HG03565 (cell line): ENCODE measurements at regions not wholly inside any gene's neighbourhood (a gene's known extent, or its start where the extent isn't known, plus 50 kb on each side); places are given as distances from the start of the nearest gene placed in this dataset.

Experiments
- ATAC-seq: cut with Tn5 transposase; IDR thresholded peaks from one replicate; pipeline ENCODE4 v1.9.1; 2021; ENCODE audit warnings: mild to moderate bottlenecking, moderate library complexity; ENCODE audit not compliant: unreplicated experiment

DNA sequence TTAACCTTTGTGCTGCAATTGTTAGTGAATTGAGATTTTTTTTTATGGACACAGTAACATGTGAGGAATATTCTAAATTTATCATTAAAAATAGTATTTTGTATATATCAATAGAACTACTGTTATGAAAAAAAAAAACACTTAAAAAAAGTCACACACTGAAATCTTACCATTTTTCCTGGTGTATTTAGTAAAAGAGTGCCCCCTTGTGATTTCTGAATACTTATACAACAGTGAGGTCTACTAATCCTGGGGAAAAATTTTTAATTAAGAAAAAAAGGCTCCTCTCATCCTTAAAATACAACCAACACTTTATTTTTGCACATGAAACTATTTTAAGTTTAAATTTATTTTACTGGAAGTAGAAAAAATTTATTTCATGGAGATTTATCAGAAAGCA, 56.4 kb upstream of the SPOCK3 start:
- ATAC-seq = no peak

DNA sequence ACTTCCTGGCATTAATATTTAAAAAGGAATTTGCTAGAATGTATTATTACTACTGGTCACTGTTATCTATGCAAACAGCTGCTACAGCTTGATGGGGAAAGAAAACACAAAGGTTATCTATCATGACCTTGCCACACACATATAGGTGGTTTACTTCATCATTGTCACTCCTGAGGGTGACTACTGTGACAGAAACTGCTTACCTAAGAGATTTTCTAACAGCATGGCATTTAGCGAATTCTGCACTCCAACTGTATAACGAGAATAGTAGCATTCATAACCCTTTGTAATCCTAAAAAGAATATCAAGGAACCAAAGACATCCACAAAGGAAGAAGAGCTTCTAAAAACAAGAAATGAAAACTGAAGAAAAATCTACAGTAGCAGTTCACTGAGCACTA, 74.6 kb upstream of the SPOCK3 start:
- ATAC-seq = no peak

DNA sequence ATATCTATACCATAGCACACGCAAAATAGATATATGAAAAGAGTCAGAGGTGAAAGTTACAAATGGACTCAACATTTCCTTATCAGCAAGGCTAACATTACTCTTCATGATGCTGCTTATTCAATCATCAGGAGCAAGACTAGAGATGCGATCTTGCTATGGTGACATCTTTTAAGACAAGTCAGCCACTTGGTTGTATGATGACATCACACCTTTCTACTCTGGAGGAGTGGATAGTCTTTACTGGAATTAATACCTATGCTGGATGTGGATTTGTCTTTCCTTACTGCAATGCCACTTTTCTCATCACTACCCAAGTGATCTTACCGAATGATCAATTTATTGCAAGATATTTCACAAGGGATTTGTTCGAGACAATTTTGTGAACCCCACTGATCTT, 87.0 kb upstream of the SPOCK3 start:
- ATAC-seq = no peak

GRCh38 chr4:167339781-167340180, 105.5 kb upstream of the SPOCK3 start:
- no peak for ATAC-seq

GRCh38 chr4:167359711-167360110, 125.4 kb upstream of the SPOCK3 start:
- ATAC-seq = no peak

- no peak for ATAC-seq
Measured at GRCh38 chr4:167379076-167379835, 145.0 kb upstream of the SPOCK3 start.

DNA sequence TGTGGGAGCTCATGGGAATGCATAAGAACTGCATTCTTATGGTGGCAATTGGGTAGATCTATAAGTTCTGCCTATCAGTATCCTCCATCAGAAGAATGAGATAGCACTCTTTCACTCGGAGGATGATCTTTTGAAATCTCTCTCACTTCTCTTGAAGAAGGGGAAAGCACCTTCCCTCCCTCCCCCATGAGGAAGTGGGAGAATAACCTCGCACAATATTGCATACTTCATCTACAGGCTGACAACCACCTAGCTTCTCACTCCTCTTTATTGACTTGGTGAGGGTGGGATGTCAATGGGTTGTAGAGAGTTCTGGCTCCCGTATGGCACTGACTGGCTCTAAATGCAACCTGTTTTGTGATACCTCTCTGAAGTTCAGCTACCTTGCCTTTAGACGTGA, 146.7 kb upstream of the SPOCK3 start:
- no peak for ATAC-seq

GRCh38 chr4:167383291-167383690, 149.0 kb upstream of the SPOCK3 start:
- no peak for ATAC-seq

- ATAC-seq = no peak
Measured at GRCh38 chr4:167397586-167397985, 163.3 kb upstream of the SPOCK3 start.

GRCh38 chr4:167399201-167399600, 164.9 kb upstream of the SPOCK3 start:
- ATAC-seq = no peak

DNA sequence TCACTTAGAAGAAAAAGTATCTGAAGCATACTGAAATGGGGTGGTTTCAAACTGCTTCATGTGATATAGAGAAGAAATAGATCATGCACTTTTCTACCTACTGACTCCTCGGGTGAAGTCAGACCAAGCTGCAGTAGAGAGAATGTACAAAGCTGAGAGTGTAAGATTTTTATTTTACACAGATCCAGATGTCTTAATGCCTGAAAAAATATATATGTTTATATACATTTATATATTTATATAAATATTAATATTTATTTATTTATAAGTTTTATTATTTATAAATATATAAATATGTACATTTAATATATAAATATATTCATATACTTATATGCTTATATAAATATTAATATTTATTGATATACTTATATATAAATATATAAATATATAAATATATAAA, 171.9 kb upstream of the SPOCK3 start:
- no peak for ATAC-seq

- no peak for ATAC-seq
Measured at GRCh38 chr4:167415461-167415860, 181.2 kb upstream of the SPOCK3 start.

DNA sequence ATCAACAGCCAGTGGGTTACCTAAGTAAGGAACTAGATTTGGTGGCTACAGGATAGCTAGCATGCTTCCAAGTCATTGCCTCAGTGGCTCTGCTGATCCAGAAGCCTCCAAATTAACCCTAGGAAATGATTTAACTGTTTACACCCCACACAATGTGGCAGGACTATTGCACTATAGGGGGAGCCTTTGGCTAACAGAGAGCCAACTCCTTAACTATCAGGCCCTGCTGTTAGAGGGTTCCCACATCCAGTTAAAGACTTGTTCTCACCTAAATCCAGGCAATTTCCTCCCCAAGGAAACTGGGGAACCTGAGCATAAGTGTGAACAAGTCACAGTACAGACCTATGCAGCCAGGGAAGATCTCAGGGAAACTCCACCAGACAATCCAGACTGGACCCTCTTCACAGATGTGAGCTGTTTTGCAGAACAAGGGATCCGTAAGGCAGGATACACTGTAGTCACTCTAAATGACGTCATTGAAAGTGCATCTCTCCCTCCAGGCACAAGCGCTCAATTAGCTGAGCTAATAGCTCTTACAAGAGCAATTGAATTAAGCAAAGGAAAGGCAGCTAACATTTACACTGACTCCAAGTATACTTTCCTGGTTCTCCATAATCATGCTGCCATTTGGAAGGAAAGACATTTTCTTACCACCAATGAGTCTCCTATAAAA, 185.3 kb upstream of the SPOCK3 start:
- no peak for ATAC-seq

DNA sequence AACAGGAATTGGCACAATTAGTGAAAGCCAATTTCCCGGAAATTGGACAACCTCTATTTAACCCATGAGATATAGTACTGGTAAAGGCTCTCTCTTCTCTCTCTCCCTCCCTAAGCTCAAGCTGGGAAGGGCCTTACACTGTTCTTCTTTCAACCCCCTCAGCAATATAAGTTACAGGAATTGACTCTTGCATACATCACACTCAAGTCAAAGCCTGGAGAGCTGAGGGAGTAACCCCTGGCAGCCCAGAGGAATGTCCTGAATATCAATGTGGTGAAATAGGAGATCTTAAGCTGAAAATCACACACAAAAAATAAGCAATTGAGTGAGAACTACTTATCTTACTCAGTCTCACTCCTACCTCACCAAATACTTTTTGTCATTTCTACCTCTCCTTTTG, 186.9 kb upstream of the SPOCK3 start:
- ATAC-seq = no peak

DNA sequence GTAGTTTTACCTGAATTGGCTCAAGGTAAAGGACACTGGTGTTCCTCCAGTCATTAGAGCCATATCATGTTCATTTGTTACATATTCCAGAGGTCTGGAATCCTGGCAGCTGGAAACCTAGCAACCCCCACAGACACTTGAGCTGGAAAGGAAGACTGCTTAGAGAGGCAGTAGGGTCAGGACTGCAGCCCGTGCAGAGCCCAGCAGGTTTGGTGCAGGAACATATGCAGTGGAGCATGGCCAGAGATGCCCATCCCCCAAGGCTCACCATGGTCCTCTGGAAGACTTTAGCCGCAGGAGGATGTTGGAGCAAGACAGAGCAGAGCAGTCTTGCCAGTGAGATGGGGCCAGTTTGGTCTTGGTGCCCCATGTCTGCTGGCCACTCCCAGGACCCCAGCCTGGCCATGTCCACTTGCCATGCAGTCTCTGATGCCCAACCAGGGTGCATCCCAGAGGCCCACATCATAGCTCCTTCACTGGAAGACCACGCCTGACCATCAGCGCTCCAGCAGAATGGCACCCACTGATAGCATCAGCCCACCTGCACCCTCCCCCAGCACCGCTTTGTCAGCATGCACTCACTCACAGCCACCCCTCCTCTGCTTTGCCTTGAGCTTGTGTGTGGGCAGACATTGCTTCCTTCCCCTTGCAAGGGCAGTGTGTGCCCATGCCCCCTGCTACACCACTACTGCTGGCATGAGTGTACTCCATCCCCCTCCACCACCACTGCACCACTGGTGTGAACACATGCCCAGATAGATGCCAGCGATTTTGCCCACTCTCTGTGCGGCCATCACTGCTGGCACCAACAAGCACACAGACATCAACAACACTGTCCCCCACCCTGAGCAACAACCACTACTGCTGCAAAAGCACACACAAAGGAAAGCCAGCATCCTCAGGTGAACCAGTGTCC, 190.3 kb upstream of the SPOCK3 start:
- ATAC-seq = no peak

- ATAC-seq = no peak
Measured at GRCh38 chr4:167428156-167428555, 193.9 kb upstream of the SPOCK3 start.

- no peak for ATAC-seq
Measured at GRCh38 chr4:167431371-167431770, 197.1 kb upstream of the SPOCK3 start.

DNA sequence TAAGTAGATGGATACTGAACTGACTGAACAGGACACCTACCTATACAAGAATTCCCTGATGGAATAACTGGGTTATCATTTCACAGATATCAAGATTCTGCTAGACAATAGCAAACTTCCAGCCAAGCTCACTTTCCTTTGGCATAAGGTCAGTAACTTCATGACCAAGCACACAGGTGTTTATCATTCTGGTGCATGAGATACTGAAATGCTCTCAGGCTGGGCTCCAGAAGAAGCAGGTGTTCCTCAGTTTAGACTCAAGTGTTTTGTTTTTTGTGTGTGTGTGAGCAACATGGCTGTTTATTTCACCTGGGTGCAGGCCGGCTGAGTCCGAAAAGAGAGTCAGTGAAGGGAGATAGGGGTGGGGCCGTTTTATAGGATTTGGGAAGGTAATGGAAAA, 201.5 kb upstream of the SPOCK3 start:
- no peak for ATAC-seq

GRCh38 chr4:167443841-167444240, 209.5 kb upstream of the SPOCK3 start:
- ATAC-seq = no peak

GRCh38 chr4:167452922-167453430, 218.7 kb upstream of the SPOCK3 start:
- ATAC-seq = no peak

GRCh38 chr4:167456619-167457018, 222.3 kb upstream of the SPOCK3 start:
- no peak for ATAC-seq
